WTC11 (cell line): ENCODE measurements at regions not wholly inside any gene's neighbourhood (a gene's known extent, or its start where the extent isn't known, plus 50 kb on each side); places are given as distances from the start of the nearest gene placed in this dataset.

ENCODE experiments used
- ATAC-seq: fragments of 200-7000 bp; cut with Tn5 transposase; 2 replicates; pipeline ENCODE4 v1.10.0; 2021; ENCODE audit warnings: mild to moderate bottlenecking, moderate library complexity
- CTCF ChIA-PET: fragments of 300-600 bp; sonication (Branson Sonifier 250); formaldehyde crosslinking; loops from one replicate; lab custom pipeline; 2021; ENCODE audit warnings: antibody characterized with exemption; lab: Charles Lee
- POLR2A ChIA-PET: fragments of 350-600 bp; sonication (Branson Sonifier 250); formaldehyde crosslinking; loops from one replicate; lab custom pipeline; 2021; ENCODE audit warnings: antibody characterized with exemption; lab: Charles Lee
- DNase-seq: peaks from one replicate; pipeline ENCODE4 v3.0.0; 2021; ENCODE audit warnings: low spot score
- H3K27ac Mint-ChIP-seq: 2 replicates; pipeline ENCODE4 v1.8.0; 2021; ENCODE audit warnings: mixed read lengths
- H3K27me3 Mint-ChIP-seq: 2 replicates; pipeline ENCODE4 v1.8.0; 2021; ENCODE audit warnings: low read depth, mild to moderate bottlenecking, moderate library complexity, mixed read lengths
- H3K36me3 Mint-ChIP-seq: 2 replicates; pipeline ENCODE4 v1.8.0; 2021; ENCODE audit warnings: mixed read lengths
- H3K4me1 Mint-ChIP-seq: 2 replicates; pipeline ENCODE4 v1.8.0; 2022; ENCODE audit warnings: mixed read lengths
- H3K4me3 Mint-ChIP-seq: 2 replicates; pipeline ENCODE4 v1.8.0; 2021; ENCODE audit warnings: mild to moderate bottlenecking, moderate library complexity, mixed read lengths
- H3K9me3 Mint-ChIP-seq: 2 replicates; pipeline ENCODE4 v1.8.0; 2021; ENCODE audit warnings: mixed read lengths
- FOXJ3 ChIP-seq: sonication (generic); formaldehyde crosslinking; IDR thresholded peaks from 2 replicates; pipeline ENCODE4 v1.9.0; 2021; ENCODE audit warnings: missing genetic modification reagents, mild to moderate bottlenecking, borderline replicate concordance
- JAZF1 ChIP-seq: fragments of 250-450 bp; sonication (Bioruptor Pico); IDR thresholded peaks from 2 replicates; pipeline ENCODE4 v1.9.0; 2021; ENCODE audit warnings: moderate library complexity, mild to moderate bottlenecking, inconsistent platforms
- JUN ChIP-seq: sonication (generic); formaldehyde crosslinking; IDR thresholded peaks from 2 replicates; pipeline ENCODE4 v1.8.0; 2023; ENCODE audit warnings: mild to moderate bottlenecking, missing genetic modification reagents
- NR2C2 ChIP-seq: sonication (generic); formaldehyde crosslinking; IDR thresholded peaks from 2 replicates; pipeline ENCODE4 v1.8.0; 2022; ENCODE audit warnings: mild to moderate bottlenecking, missing genetic modification reagents
- SMAD3 ChIP-seq: sonication (generic); formaldehyde crosslinking; IDR thresholded peaks from 2 replicates; pipeline ENCODE4 v1.8.0; 2022; ENCODE audit warnings: missing genetic modification reagents, mild to moderate bottlenecking, borderline replicate concordance
- SMAD4 ChIP-seq: sonication (generic); formaldehyde crosslinking; IDR thresholded peaks from 2 replicates; pipeline ENCODE4 v1.8.0; 2022; ENCODE audit warnings: mild to moderate bottlenecking, missing genetic modification reagents
- ZNF416 ChIP-seq: fragments of 250-450 bp; sonication (Bioruptor Pico); IDR thresholded peaks from 2 replicates; pipeline ENCODE4 v1.9.0; 2021; ENCODE audit warnings: mild to moderate bottlenecking, inconsistent platforms
- TF ChIP-seq, protein P1 (sequence below): fragments of 250-450 bp; sonication (Bioruptor Pico); IDR thresholded peaks from 2 replicates; pipeline ENCODE4 v1.9.0; 2021; ENCODE audit warnings: mild to moderate bottlenecking
- TF ChIP-seq, protein P2 (sequence below): sonication (generic); formaldehyde crosslinking; IDR thresholded peaks from 2 replicates; pipeline ENCODE4 v1.8.0; 2023; ENCODE audit warnings: missing genetic modification reagents
- TF ChIP-seq, protein P3 (sequence below): sonication (generic); formaldehyde crosslinking; IDR thresholded peaks from 2 replicates; pipeline ENCODE4 v1.8.0; 2023; ENCODE audit warnings: mild to moderate bottlenecking, missing genetic modification reagents
- TF ChIP-seq, protein P4 (sequence below): sonication (generic); formaldehyde crosslinking; IDR thresholded peaks from 2 replicates; pipeline ENCODE4 v1.8.1; 2022; ENCODE audit warnings: low read depth, mild to moderate bottlenecking, moderate library complexity, missing genetic modification reagents, borderline replicate concordance
- TF ChIP-seq, protein P5 (sequence below): sonication (generic); formaldehyde crosslinking; IDR thresholded peaks from 2 replicates; pipeline ENCODE4 v1.8.1; 2022; ENCODE audit warnings: mild to moderate bottlenecking, moderate library complexity, missing genetic modification reagents
- TF ChIP-seq, protein P6 (sequence below): sonication (generic); formaldehyde crosslinking; IDR thresholded peaks from 2 replicates; pipeline ENCODE4 v1.8.0; 2022; ENCODE audit warnings: missing genetic modification reagents
- TF ChIP-seq, protein P7 (sequence below): sonication (generic); formaldehyde crosslinking; IDR thresholded peaks from 2 replicates; pipeline ENCODE4 v1.8.1; 2023; ENCODE audit warnings: mild to moderate bottlenecking, missing genetic modification reagents

DNA sequence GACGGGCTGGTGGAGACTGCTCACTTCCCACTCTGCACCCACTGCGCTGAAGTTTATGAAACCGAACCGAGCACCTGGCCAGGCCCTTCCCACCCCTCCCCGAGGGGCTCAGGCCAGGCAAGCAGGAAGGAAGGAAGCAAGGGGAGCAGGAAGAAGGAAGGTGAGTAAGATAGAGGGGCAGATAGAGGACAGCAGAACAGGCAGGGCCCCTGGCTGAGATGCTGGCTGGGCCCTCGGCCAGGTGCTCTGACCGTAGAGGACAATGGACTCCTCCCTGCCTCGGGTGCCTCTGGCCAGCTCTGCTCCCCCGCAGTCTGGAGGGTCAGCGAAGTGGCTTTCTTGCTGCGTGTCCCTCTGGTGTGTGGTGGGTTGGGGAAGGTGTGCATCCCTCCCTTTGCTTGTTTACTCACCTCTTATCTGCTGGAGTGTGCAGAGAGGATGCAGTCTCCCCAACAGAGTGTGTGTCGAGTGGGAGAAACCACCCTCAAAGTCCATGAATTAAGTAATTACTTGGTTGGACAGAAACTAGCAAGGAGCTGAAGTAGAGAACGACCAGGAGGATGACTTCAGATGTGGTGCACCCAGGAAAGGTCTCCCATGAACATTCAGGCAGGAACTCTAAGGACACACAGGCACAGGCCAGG lies 82.8 kb upstream of the PPP2R2D start:
- no peaks in the 10 kb centered on the region for H3K36me3 Mint-ChIP-seq
- peak overlapping the region; percentile 57; the same call in 1 of the 2 replicates for H3K27ac Mint-ChIP-seq
- ATAC-seq: no peak
- CTCF ChIA-PET: no interaction called here
- no peak for DNase-seq
- H3K4me3 Mint-ChIP-seq: no peak overlapping the region
- POLR2A ChIA-PET: no interaction called here
- no peaks in the 10 kb centered on the region for H3K27me3 Mint-ChIP-seq
- peaks cover 20% of the 10 kb centered on the region for H3K4me1 Mint-ChIP-seq
- TF ChIP-seq, protein P1, sequence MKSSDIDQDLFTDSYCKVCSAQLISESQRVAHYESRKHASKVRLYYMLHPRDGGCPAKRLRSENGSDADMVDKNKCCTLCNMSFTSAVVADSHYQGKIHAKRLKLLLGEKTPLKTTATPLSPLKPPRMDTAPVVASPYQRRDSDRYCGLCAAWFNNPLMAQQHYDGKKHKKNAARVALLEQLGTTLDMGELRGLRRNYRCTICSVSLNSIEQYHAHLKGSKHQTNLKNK (CRISPR knock-in tag): no peak
- TF ChIP-seq, protein P2, sequence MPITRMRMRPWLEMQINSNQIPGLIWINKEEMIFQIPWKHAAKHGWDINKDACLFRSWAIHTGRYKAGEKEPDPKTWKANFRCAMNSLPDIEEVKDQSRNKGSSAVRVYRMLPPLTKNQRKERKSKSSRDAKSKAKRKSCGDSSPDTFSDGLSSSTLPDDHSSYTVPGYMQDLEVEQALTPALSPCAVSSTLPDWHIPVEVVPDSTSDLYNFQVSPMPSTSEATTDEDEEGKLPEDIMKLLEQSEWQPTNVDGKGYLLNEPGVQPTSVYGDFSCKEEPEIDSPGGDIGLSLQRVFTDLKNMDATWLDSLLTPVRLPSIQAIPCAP (CRISPR knock-in tag): no peak
- TF ChIP-seq JAZF1: no peak
- TF ChIP-seq SMAD4 (CRISPR knock-in tag): no peak
- TF ChIP-seq, protein P3, sequence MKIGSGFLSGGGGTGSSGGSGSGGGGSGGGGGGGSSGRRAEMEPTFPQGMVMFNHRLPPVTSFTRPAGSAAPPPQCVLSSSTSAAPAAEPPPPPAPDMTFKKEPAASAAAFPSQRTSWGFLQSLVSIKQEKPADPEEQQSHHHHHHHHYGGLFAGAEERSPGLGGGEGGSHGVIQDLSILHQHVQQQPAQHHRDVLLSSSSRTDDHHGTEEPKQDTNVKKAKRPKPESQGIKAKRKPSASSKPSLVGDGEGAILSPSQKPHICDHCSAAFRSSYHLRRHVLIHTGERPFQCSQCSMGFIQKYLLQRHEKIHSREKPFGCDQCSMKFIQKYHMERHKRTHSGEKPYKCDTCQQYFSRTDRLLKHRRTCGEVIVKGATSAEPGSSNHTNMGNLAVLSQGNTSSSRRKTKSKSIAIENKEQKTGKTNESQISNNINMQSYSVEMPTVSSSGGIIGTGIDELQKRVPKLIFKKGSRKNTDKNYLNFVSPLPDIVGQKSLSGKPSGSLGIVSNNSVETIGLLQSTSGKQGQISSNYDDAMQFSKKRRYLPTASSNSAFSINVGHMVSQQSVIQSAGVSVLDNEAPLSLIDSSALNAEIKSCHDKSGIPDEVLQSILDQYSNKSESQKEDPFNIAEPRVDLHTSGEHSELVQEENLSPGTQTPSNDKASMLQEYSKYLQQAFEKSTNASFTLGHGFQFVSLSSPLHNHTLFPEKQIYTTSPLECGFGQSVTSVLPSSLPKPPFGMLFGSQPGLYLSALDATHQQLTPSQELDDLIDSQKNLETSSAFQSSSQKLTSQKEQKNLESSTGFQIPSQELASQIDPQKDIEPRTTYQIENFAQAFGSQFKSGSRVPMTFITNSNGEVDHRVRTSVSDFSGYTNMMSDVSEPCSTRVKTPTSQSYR (CRISPR knock-in tag): no peak
- TF ChIP-seq ZNF416: no peak
- TF ChIP-seq, protein P4, sequence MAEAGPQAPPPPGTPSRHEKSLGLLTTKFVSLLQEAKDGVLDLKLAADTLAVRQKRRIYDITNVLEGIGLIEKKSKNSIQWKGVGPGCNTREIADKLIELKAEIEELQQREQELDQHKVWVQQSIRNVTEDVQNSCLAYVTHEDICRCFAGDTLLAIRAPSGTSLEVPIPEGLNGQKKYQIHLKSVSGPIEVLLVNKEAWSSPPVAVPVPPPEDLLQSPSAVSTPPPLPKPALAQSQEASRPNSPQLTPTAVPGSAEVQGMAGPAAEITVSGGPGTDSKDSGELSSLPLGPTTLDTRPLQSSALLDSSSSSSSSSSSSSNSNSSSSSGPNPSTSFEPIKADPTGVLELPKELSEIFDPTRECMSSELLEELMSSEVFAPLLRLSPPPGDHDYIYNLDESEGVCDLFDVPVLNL (CRISPR knock-in tag): no peak
- TF ChIP-seq, protein P5, sequence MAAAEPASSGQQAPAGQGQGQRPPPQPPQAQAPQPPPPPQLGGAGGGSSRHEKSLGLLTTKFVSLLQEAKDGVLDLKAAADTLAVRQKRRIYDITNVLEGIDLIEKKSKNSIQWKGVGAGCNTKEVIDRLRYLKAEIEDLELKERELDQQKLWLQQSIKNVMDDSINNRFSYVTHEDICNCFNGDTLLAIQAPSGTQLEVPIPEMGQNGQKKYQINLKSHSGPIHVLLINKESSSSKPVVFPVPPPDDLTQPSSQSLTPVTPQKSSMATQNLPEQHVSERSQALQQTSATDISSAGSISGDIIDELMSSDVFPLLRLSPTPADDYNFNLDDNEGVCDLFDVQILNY (CRISPR knock-in tag): no peak
- no peak for TF ChIP-seq FOXJ3 (CRISPR knock-in tag)
- TF ChIP-seq, protein P6, sequence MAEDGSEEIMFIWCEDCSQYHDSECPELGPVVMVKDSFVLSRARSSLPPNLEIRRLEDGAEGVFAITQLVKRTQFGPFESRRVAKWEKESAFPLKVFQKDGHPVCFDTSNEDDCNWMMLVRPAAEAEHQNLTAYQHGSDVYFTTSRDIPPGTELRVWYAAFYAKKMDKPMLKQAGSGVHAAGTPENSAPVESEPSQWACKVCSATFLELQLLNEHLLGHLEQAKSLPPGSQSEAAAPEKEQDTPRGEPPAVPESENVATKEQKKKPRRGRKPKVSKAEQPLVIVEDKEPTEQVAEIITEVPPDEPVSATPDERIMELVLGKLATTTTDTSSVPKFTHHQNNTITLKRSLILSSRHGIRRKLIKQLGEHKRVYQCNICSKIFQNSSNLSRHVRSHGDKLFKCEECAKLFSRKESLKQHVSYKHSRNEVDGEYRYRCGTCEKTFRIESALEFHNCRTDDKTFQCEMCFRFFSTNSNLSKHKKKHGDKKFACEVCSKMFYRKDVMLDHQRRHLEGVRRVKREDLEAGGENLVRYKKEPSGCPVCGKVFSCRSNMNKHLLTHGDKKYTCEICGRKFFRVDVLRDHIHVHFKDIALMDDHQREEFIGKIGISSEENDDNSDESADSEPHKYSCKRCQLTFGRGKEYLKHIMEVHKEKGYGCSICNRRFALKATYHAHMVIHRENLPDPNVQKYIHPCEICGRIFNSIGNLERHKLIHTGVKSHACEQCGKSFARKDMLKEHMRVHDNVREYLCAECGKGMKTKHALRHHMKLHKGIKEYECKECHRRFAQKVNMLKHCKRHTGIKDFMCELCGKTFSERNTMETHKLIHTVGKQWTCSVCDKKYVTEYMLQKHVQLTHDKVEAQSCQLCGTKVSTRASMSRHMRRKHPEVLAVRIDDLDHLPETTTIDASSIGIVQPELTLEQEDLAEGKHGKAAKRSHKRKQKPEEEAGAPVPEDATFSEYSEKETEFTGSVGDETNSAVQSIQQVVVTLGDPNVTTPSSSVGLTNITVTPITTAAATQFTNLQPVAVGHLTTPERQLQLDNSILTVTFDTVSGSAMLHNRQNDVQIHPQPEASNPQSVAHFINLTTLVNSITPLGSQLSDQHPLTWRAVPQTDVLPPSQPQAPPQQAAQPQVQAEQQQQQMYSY (CRISPR knock-in tag): no peak
- no peak for TF ChIP-seq SMAD3
- TF ChIP-seq JUN (CRISPR knock-in tag): no peak
- no peak for TF ChIP-seq NR2C2
- TF ChIP-seq, protein P7, sequence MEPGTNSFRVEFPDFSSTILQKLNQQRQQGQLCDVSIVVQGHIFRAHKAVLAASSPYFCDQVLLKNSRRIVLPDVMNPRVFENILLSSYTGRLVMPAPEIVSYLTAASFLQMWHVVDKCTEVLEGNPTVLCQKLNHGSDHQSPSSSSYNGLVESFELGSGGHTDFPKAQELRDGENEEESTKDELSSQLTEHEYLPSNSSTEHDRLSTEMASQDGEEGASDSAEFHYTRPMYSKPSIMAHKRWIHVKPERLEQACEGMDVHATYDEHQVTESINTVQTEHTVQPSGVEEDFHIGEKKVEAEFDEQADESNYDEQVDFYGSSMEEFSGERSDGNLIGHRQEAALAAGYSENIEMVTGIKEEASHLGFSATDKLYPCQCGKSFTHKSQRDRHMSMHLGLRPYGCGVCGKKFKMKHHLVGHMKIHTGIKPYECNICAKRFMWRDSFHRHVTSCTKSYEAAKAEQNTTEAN (CRISPR knock-in tag): no peak
- TF ChIP-seq, all 79 proteins: peak for 0
- H3K9me3 Mint-ChIP-seq: no peaks in the 10 kb centered on the region
